GM12872 (cell line): ENCODE measurements at regions not wholly inside any gene's neighbourhood (a gene's known extent, or its start where the extent isn't known, plus 50 kb on each side); places are given as distances from the start of the nearest gene placed in this dataset.

Experiments used
- TF ChIP-seq, protein P1 (sequence below): IDR thresholded peaks from 3 replicates; pipeline ENCODE4 v1.5.1; 2011; ENCODE audit warnings: low read depth, mild to moderate bottlenecking, low read length, moderate library complexity; ENCODE audit not compliant: insufficient read depth

GRCh38 chr12:18923721-18924120, 185.8 kb downstream of the CAPZA3 start:
- TF ChIP-seq, protein P1, sequence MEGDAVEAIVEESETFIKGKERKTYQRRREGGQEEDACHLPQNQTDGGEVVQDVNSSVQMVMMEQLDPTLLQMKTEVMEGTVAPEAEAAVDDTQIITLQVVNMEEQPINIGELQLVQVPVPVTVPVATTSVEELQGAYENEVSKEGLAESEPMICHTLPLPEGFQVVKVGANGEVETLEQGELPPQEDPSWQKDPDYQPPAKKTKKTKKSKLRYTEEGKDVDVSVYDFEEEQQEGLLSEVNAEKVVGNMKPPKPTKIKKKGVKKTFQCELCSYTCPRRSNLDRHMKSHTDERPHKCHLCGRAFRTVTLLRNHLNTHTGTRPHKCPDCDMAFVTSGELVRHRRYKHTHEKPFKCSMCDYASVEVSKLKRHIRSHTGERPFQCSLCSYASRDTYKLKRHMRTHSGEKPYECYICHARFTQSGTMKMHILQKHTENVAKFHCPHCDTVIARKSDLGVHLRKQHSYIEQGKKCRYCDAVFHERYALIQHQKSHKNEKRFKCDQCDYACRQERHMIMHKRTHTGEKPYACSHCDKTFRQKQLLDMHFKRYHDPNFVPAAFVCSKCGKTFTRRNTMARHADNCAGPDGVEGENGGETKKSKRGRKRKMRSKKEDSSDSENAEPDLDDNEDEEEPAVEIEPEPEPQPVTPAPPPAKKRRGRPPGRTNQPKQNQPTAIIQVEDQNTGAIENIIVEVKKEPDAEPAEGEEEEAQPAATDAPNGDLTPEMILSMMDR, result no peak

- TF ChIP-seq, protein P1, result no peak
Measured at GRCh38 chr12:18926188-18926587, 188.3 kb downstream of the CAPZA3 start.

GRCh38 chr12:18932211-18932610, 194.3 kb downstream of the CAPZA3 start:
- TF ChIP-seq, protein P1, result no peak

DNA sequence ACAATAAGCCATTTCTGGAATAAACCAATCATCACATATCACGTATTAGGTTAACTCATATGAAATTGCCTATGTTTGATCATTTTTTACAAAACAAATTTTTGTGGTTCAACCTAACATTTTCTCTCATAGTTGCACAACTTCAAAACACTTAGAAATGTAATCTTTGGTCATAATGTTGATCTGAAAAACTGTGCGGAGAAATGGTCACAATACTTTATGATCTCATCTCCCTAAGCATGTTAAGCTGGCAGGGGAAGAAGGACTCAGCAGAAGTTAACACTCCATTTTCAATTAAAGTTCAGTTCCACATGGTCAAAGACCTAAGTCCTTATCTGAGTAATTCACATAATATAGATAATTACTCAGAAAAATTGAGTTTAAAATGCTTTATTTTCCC, 194.8 kb downstream of the CAPZA3 start:
- TF ChIP-seq, protein P1, result no peak

DNA sequence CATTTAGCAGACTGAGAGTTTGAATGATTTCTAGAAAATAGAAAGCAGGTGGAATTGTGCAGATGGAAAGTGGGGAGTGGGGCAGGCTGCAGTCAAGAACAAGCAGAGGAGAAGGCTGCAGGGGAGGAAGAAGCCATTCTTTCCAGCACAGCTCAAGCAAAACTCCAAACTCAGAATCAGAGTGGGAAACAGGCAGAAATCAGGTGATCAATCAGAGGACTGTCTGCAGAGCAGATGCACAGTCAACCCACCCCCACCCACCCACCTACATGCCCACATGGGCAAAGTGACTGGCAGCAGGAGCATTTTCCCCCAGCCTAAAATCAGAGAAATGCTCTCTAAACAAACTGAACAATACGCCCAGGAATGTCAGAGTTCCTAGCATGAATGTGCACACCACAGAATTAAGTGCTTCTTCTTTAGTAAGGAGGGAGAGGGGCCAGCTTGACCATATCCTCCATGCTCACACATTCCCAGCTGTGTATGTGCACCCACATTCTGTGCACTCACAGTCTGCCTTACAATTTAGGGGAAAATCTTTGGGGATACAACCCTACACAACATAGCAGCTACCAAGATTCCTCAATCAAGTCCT, 194.1 kb upstream of the PLEKHA5 start:
- TF ChIP-seq, protein P1, result no peak

DNA sequence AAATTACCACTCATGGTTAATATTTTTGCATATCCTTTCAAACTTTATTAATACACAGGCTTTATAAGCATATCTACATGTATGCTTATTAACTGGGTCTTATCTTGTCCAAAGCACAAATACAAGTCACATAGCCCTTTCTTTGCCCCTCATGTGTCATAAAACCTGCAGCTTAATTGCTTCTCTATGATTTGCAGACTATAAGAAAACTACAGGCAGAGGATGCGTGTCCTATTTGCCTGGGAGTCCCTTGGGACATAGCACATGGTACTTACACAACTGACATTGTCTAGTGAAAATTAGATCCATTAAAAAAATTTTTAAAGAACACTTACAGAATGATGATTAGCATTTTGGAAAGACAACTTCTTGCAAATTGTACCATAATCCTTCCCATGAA, 190.5 kb upstream of the PLEKHA5 start:
- TF ChIP-seq, protein P1, result no peak

DNA sequence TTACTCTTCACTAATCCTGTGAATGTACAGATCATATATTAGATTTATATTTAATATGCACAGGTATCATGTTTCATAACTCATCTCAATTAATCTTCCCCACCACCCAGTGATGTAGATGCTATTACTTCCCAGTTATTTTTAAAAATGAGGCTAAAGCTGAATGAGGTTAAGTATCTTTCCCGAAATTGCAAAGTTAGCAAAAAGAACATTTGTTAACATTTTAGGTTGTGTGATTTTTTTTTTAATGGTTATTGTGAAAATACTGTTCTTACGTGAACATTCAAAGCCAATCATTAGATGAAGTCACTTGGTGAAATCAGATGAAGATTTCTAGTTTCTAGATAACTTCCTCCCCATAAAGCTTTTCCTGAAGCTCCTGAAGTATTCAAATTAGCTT, 186.9 kb upstream of the PLEKHA5 start:
- TF ChIP-seq, protein P1, result no peak
